Loucy (cell line): ENCODE measurements at regions not wholly inside any gene's neighbourhood (a gene's known extent, or its start where the extent isn't known, plus 50 kb on each side); places are given as distances from the start of the nearest gene placed in this dataset.

Source experiments
- CTCF ChIP-seq: fragments of 200-600 bp; sonication (generic); conservative IDR thresholded peaks from 2 replicates; pipeline ENCODE4 v1.5.1; 2014; ENCODE audit warnings: mild to moderate bottlenecking, antibody characterized with exemption, low read length
- EZH2phosphoT487 ChIP-seq: fragments of 200-600 bp; IDR thresholded peaks from 2 replicates; pipeline ENCODE4 v1.6.1; 2018; ENCODE audit warnings: antibody characterized with exemption, mild to moderate bottlenecking, moderate library complexity, borderline replicate concordance

- TF ChIP-seq CTCF = no peak
- no peak for TF ChIP-seq EZH2phosphoT487
Observed at GRCh38 chr18:38796762-38797161, 1231.2 kb upstream of the CELF4 start.
